MG63 (cell line): ENCODE measurements at regions not wholly inside any gene's neighbourhood (a gene's known extent, or its start where the extent isn't known, plus 50 kb on each side); places are given as distances from the start of the nearest gene placed in this dataset.

Source experiments
- DNase-seq: peaks from one replicate; pipeline ENCODE4 v3.0.0-alpha.2; 2020
- H3K27me3 ChIP-seq: fragments of 250-450 bp; sonication (Bioruptor Pico); 2 replicates; pipeline ENCODE4 v1.5.1; 2020; ENCODE audit warnings: mild to moderate bottlenecking, moderate library complexity
- H3K36me3 ChIP-seq: fragments of 250-450 bp; sonication (Bioruptor Pico); 2 replicates; pipeline ENCODE4 v1.5.1; 2020; ENCODE audit warnings: mild to moderate bottlenecking, moderate library complexity
- H3K4me3 ChIP-seq: fragments of 250-450 bp; sonication (Bioruptor Pico); 2 replicates; pipeline ENCODE4 v1.5.1; 2020; ENCODE audit warnings: mild to moderate bottlenecking, moderate library complexity
- H3K9me3 ChIP-seq: fragments of 250-450 bp; sonication (Bioruptor Pico); 2 replicates; pipeline ENCODE4 v1.5.1; 2020; ENCODE audit warnings: mild to moderate bottlenecking, moderate library complexity

- Histone ChIP-seq H3K4me3 (no peak overlapping the region), H3K27me3 (no peaks in the 10 kb centered on the region), H3K9me3 (no peaks in the 10 kb centered on the region)
Measured at GRCh38 chr6:44708208-44708607, 320.7 kb downstream of the CDC5L start.

DNA sequence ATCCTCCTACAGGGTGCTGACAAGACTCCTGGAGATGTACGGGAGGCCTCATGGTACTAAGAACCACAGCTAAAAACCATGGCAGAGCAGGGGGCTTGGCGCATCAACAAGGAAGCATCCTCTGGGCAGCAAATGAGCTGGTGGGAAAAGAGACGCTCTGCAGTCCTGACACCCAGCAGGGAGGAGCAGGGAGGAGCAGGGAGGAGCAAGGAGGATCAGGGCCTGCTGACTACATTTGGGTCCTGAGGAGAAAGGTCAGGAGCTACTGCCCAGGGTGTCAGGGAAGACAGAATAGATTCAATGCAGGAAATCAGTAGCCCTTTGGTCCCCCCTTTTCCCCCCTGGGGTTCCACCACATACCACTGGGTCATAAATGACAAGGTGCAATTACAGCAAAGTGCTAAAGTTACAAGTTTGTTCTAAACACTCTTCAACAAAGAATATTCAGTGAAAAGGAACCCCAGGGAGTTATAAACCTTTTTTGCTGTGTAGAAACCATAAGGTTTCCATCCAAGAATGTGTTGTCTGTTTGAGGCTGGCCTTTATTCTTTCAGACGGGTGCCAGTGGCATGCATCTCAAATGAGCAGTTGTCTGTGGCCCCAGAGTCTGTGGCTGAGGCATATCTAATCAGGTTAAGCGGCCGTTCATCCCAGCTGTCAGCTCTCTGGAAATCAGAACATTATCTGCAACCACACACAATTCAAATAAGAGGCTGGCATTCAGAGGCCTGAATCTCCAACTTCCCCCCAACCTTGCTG, 325.0 kb downstream of the CDC5L start:
- Histone ChIP-seq H3K36me3 (no peaks in the 10 kb centered on the region), H3K9me3 (no peaks in the 10 kb centered on the region), H3K4me3 (no peak overlapping the region), H3K27me3 (no peaks in the 10 kb centered on the region)
- no peak for DNase-seq

More at GRCh38 chr6:44708208-44708607, 320.7 kb downstream of the CDC5L start:
- no peaks in the 10 kb centered on the region for H3K36me3 ChIP-seq
- DNase-seq: no peak

- Histone ChIP-seq H3K27me3 (no peaks in the 10 kb centered on the region), H3K4me3 (no peak overlapping the region), H3K36me3 (no peaks in the 10 kb centered on the region), H3K9me3 (no peaks in the 10 kb centered on the region)
- DNase-seq: no peak
Measured at GRCh38 chr6:44715188-44715587, 327.7 kb downstream of the CDC5L start.

DNA sequence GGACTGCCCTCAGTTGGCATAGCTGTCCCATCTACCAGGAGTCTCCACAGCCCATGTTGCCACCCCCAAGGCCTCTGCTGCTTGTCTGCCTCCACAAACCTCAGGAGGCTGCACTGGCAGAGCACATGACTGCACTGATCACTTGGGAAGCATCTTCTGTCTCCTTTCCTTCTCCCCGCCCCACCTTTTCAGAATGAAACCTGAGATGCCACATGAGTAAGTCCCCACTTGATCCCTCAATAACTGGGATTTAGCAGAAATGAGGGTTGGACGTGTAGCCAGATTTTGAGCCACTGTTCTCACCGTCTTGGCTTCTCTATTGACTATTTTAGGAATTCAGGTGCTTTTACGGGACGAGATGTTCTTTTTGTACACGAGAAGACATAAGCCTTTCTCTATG, 328.4 kb downstream of the CDC5L start:
- no peaks in the 10 kb centered on the region for H3K9me3 ChIP-seq
- H3K4me3 ChIP-seq: no peak overlapping the region
- no peak for DNase-seq
- no peaks in the 10 kb centered on the region for H3K36me3 ChIP-seq
- no peaks in the 10 kb centered on the region for H3K27me3 ChIP-seq

- H3K36me3 ChIP-seq: no peaks in the 10 kb centered on the region
- DNase-seq: no peak
- H3K4me3 ChIP-seq: no peak overlapping the region
- no peaks in the 10 kb centered on the region for H3K27me3 ChIP-seq
- H3K9me3 ChIP-seq: no peaks in the 10 kb centered on the region
Measured at GRCh38 chr6:44717431-44717830, 329.9 kb downstream of the CDC5L start.

GRCh38 chr6:44721954-44722578, 334.6 kb downstream of the CDC5L start:
- no peak for DNase-seq
- Histone ChIP-seq H3K27me3 (no peaks in the 10 kb centered on the region), H3K9me3 (no peaks in the 10 kb centered on the region), H3K36me3 (no peaks in the 10 kb centered on the region), H3K4me3 (no peak overlapping the region)

- no peaks in the 10 kb centered on the region for H3K36me3 ChIP-seq
- H3K27me3 ChIP-seq: no peaks in the 10 kb centered on the region
- peak; percentile 54 for DNase-seq
Measured at GRCh38 chr6:44722736-44723135, 335.2 kb downstream of the CDC5L start.

DNA sequence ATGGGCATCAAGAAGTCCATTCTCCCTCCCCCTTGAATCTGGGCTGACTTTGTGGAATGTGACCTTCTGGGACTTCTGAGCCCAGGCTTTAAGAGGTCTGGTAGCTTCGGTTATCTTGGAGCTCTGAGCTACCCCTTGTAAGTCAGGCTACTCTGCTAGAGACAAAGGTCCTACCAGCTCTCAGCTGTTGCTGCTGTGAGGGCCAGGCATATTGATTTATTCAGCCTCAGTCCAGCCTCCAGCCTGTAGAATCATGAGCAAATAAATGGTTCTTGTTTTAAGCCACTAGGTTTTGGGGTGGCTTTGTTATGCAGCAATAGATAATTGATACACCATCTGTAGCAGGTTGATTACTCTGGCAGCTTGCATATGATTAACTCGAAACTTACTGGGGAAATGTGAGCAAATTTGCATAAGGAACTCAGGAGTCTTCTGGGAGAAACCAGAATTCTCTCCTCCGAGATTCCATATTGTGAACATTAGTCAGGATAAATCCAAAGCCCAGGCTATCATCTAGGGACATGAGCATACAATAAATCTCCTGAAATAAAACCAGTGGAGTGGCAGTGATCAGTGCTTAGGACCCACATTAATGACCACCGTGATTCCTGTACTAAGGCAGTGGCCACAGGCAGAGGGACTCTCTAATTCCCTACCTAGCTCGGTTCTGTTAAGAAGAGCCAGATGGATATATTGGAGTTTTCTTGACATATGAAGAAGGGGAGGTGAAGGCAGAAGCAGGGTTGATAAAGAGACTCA, 336.1 kb downstream of the CDC5L start:
- H3K27me3 ChIP-seq: no peaks in the 10 kb centered on the region

More at GRCh38 chr6:44722736-44723135, 335.2 kb downstream of the CDC5L start:
- Histone ChIP-seq H3K9me3 (no peaks in the 10 kb centered on the region), H3K4me3 (no peak overlapping the region)

DNA sequence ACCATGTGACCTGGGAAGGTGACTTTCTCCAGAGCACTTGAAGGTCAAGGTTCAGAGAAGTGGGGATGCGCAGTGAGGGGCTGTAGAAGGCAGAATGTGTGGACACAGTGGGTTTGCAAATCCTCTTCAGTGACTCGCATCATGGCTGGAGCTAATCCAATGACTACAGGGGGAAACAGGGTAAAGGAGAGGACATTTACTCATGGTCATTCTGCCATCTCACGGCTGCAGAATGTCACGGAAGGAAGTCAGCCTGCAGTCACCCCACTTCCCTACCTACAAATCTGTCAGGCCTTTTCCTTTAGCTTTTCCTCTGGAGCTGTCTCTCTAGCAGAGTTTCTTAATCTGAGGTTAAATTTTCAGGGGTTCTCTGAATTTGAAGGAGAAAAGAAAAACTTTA, 337.6 kb downstream of the CDC5L start:
- Histone ChIP-seq H3K36me3 (no peaks in the 10 kb centered on the region), H3K9me3 (no peaks in the 10 kb centered on the region), H3K27me3 (no peaks in the 10 kb centered on the region), H3K4me3 (no peak overlapping the region)
- peak; percentile 57 for DNase-seq

More for the DNA sequence above, 336.1 kb downstream of the CDC5L start:
- Histone ChIP-seq H3K36me3 (no peaks in the 10 kb centered on the region), H3K4me3 (no peak overlapping the region), H3K9me3 (no peaks in the 10 kb centered on the region)
- DNase-seq: no peak

GRCh38 chr6:44727651-44728630, 340.4 kb downstream of the CDC5L start:
- Histone ChIP-seq H3K27me3 (no peaks in the 10 kb centered on the region), H3K36me3 (no peaks in the 10 kb centered on the region), H3K9me3 (no peaks in the 10 kb centered on the region), H3K4me3 (no peak overlapping the region)
- DNase-seq: no peak

GRCh38 chr6:44730771-44731391, 343.4 kb downstream of the CDC5L start:
- Histone ChIP-seq H3K4me3 (no peak overlapping the region), H3K36me3 (no peaks in the 10 kb centered on the region), H3K27me3 (no peaks in the 10 kb centered on the region), H3K9me3 (no peaks in the 10 kb centered on the region)
- peak; percentile 95 for DNase-seq

DNA sequence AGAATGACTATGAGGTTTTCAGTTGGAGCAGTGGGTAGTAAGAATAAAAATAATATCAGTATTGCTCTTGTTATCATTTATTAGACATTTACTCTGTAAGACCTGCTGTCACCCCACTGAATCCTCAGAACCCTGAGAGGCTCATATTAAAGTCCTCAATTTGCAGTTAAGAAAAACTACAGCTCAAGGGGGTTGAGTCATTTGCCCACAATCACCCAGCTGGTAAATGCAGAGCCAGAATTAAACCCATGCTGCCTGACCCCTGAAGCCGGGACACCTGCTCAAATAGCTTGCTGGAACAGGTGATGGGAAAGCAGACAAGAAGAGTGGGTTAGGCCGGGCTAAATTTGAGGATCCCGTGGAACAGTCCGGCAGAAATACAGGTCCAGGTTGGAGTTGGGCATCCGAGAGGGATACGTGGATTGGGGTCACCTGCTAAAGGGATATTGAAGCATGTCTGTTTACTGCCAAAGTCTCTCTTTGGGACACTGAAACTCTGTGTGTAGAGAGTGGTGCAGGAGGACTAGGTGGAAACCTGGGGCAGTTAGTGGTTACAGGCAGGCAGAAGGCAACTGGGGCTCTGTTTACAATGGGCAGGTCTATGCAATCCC, 344.1 kb downstream of the CDC5L start:
- H3K9me3 ChIP-seq: no peaks in the 10 kb centered on the region
- no peak overlapping the region for H3K4me3 ChIP-seq
- H3K27me3 ChIP-seq: no peaks in the 10 kb centered on the region
- no peaks in the 10 kb centered on the region for H3K36me3 ChIP-seq
- no peak for DNase-seq

GRCh38 chr6:44732243-44732642, 344.7 kb downstream of the CDC5L start:
- Histone ChIP-seq H3K36me3 (no peaks in the 10 kb centered on the region), H3K4me3 (no peak overlapping the region), H3K9me3 (no peaks in the 10 kb centered on the region), H3K27me3 (no peaks in the 10 kb centered on the region)
- DNase-seq: no peak

GRCh38 chr6:44733126-44733525, 345.6 kb downstream of the CDC5L start:
- DNase-seq: peak; percentile 96
- Histone ChIP-seq H3K4me3 (no peak overlapping the region), H3K36me3 (no peaks in the 10 kb centered on the region), H3K27me3 (no peaks in the 10 kb centered on the region), H3K9me3 (no peaks in the 10 kb centered on the region)

DNA sequence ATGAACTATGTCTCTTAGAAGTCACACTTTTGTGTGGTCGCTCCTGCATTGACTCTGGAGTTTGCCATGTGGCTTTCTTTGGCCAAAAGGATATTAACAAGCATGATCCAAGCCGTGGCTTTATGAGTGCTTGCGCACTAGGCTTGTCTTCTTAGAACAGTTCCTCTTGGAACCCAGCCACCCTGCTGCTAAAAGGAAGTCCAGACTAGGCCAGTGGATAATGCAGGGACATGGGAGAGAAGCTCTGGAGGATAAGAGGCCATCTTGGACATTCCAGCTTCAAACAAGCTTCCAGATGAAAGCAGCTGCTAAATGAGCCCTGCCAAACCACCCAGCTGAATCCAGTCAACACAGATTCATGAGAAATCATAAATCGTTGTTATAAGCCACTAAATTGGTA, 346.4 kb downstream of the CDC5L start:
- H3K4me3 ChIP-seq: no peak overlapping the region
- no peaks in the 10 kb centered on the region for H3K36me3 ChIP-seq
- DNase-seq: peak; percentile 85
- H3K9me3 ChIP-seq: no peaks in the 10 kb centered on the region
- no peaks in the 10 kb centered on the region for H3K27me3 ChIP-seq
